Posterior cingulate gyrus (tissue), 11 donors: ENCODE measurements at regions not wholly inside any gene's neighbourhood (a gene's known extent, or its start where the extent isn't known, plus 50 kb on each side); places are given as distances from the start of the nearest gene placed in this dataset.
"Not testable (repeated sequence)": the region's sequence is repeated elsewhere in the genome, so short reads cannot be mapped to it uniquely, and the experiment has no call there.

Source experiments
- DNase-seq, 10 donors: peaks; one replicate each; pipeline versions ENCODE4 v3.0.0 to v3.0.0-alpha.2; 2020 to 2021; ENCODE audit warnings: mixed read lengths in 3 of 10
- intact Hi-C: fragments of 100-400 bp; cut with DNase I; formaldehyde crosslinking; loops from one replicate; pipeline ENCODE4 v1.15.1; 2023

- intact Hi-C loops, result no loop called here
These were observed 50.8 kb upstream of the TMEM108 start for GRCh38 chr3:132987396-132987795.

GRCh38 chr3:132984181-132984580, 54.0 kb upstream of the TMEM108 start:
- intact Hi-C loops, result no loop called here

More at GRCh38 chr3:132987396-132987795, 50.8 kb upstream of the TMEM108 start:
- no peak for DNase-seq

DNA sequence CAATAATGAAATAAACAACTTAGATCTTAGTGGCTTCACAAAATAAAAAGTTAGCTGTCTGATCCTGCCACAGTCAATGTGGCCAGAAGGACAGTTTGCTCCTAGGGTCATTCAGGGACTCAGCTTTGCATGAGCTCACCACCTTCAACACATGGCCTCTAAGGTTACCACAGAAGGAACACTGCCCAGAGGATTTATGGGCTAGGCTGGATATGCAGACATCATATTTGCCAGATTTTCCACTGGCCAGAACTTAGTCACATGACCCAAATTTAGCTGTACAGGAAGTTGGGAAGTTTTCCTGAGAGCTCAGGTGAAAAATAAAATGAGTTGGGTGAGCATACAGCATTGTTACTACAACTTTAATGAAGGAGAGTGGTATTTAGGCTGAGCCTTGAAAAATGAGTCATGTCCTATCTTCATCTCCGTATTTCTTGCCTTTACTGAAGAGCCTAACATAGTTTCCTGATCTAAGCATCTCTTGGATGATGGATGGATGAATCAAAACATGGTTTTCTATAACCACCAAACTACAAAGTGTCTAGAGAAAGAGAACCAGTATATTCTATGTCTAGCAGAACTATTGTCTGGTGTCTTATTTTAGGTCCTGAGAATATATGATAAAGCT, 54.9 kb upstream of the TMEM108 start:
- no peak for DNase-seq
- intact Hi-C loops, result no loop called here

More at GRCh38 chr3:132984181-132984580, 54.0 kb upstream of the TMEM108 start:
- no peak for DNase-seq

DNA sequence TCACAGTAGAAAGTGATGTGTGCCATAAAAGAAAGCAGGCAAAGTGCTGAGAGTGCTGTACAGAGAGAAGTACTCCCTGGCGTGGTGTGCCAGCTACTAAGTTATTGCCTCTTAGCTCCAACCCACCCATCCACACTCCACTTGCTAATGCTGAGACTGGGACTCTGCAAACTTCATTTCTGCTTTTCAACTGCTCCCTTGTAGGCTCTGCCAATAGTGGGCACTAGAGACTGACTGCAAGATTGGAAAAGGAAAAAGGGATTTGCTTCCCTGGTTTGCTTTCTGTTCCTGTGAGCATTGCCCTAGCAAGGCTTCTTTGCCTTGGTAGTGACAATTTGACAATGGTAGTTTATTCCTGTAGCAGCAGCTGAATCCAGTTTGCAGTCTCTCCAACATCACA, 56.5 kb upstream of the TMEM108 start:
- intact Hi-C loops, result no loop called here
- DNase-seq, result no peak

GRCh38 chr3:132980102-132980501, 58.1 kb upstream of the TMEM108 start:
- intact Hi-C loops, result no loop called here
- no peak for DNase-seq

DNA sequence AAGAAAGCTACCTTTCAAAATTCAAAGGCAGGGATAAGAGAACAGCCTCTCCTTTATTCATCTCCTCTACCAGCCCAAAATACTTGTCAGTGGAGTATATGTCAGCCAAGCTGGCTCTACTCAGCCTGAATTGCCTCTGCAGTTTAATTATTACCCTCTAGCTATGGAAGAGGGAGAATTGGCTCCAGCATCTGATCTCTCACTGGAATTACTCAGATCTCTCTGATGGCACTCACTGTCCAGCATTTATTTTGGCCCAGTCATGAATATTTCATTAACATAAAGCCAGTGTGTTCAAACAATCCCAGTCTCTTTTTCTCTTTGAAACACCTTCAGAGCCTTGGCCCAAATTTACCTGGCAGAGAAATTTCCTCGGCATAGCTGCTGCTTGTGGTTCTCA, 58.6 kb upstream of the TMEM108 start:
- DNase-seq, result no peak
- intact Hi-C loops, result no loop called here

DNA sequence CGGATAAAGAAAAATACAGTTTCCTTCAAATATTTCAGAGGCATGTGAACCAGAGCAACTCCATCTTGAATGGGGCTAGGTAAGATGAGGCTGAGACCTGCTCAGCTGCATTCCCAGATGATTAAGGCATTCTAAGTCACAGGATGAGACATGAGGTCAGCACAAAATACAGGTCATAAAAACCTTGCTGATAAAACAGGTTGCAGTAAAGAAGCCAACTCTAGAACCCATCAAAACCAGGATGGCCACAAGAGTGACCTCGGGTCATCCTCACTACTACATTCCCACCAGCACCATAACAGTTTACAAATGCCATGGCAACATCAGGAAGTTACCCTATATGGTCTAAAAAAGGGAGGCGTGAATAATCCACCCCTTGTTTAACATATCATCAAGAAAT, 59.2 kb upstream of the TMEM108 start:
- intact Hi-C loops, DNase-seq: not testable (repeated sequence)

- intact Hi-C loops, result no loop called here
- no peak for DNase-seq
These were observed 59.7 kb upstream of the TMEM108 start for GRCh38 chr3:132978464-132978863.

- DNase-seq, result no peak
- intact Hi-C loops, result no loop called here
These were observed 64.1 kb upstream of the TMEM108 start for GRCh38 chr3:132974097-132974496.

- intact Hi-C loops, result no loop called here
- no peak for DNase-seq
These were observed 64.8 kb upstream of the TMEM108 start for GRCh38 chr3:132973441-132973840.

- intact Hi-C loops, result no loop called here
- DNase-seq, result no peak
These were observed 65.9 kb upstream of the TMEM108 start for GRCh38 chr3:132972333-132972732.

- intact Hi-C loops, result no loop called here
- no peak for DNase-seq
These were observed 71.8 kb upstream of the TMEM108 start for GRCh38 chr3:132966374-132966773.

DNA sequence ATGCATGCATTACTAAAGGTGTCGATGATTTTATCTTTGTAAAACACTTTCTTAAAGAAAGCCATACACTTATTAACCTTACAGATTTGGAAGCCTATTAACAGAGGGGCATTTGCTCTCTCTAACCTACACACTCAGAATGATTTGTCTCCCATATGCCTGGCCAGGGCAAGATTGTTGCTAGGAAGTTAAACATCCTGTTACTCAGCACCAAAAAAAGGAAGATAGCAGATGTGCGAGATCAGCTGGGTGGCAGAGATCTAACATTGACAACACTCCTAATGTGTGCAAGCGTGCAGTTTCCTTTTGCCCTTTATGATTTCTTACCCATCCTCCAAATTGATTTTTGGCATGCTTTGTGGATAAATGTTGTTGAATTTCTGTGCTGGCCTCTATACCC, 73.9 kb upstream of the TMEM108 start:
- intact Hi-C loops, result no loop called here
- no peak for DNase-seq

- intact Hi-C loops, result no loop called here
- DNase-seq, result no peak
These were observed 74.4 kb upstream of the TMEM108 start for GRCh38 chr3:132963786-132964185.

GRCh38 chr3:132961991-132962390, 76.2 kb upstream of the TMEM108 start:
- DNase-seq, result no peak
- intact Hi-C loops, result no loop called here

DNA sequence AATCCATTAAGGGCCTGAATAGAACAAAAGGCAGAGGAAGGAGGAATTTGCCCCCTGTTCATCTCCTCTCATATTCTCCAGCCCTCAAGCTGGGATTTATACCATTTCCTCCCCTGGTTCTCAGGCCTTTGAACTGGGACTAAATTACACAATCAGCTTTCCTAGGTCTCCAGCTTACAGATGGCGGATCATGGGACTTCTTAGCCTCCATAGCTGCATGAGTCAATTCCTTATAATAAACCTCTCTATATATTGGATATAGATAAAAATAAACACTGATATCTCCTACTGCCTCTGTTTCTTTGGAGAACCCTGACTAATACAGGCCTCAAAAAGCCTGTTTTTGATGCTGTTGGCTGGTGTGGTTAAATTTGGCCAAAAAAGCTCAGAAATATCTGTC, 84.5 kb upstream of the TMEM108 start:
- intact Hi-C loops, result no loop called here

DNA sequence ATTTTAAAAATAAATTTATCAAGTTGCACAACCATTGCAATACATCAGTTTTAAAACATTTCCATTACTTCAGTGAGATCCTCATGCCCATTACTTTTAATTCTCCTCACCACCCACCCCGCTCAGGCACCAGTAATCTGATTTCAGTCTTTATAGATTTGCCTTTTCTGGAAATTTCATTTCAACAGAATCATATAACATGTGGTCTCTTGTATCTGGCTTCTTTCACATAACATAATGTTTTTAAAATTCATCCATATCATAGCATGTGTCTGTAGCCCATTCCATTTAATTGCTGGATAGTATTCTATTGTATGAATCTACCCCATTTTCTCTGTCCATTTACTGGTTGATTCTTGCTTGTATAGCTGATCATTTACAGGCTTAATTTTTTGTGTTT, 110.3 kb upstream of the TMEM108 start:
- intact Hi-C loops, result no loop called here
- no peak for DNase-seq

More for the DNA sequence above, 84.5 kb upstream of the TMEM108 start:
- no peak for DNase-seq

DNA sequence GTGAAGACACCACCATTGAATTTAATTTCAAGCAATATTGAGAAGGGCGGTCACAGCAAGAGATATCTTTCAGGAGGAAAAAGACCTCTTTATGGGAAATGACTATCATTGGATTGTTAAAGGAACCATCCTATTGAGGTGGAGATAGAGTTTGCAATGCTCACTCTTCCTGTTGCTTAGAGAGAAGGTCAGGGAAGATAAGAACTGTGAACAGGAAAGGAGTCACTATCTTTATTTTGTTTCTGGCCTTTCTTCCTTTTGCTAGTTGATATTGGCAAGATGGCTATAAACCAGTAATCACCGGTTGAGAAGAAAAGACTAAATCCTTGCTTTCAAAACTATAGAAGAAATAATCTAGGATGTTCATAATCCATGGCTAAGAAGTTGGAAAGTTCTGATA, 112.1 kb upstream of the TMEM108 start:
- intact Hi-C loops, result no loop called here
- no peak for DNase-seq

DNA sequence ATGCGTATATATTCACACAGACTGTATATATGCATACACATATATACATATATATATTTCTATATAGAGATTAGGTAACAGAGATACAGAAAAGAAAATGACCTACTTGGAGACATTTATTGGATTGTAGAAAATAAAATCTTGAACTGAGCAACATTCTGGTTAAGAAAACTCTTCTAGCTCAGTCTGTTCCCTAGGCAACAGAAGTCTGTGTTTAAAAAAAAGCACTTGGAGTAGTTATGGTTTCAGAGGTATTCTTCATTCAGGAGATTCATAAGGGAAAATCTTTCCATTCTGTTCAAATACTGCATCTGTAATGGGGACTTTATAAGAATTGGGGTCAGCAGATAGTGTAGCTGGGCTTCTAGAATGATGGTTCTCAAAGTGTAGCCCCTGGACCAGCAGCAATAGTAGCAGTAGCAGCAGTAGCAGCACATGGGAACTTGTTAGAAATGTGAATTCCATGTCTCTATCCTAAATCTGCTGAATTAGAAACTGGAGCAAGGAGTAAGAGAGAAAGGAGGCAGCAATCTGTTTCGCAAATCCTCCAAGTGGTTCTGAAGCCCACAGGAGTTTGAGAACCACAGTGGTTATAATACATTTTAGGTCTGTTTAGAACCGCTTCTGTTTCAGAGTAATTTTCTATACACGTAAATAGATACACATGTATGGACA, 112.8 kb upstream of the TMEM108 start:
- intact Hi-C loops, result no loop called here
- no peak for DNase-seq

DNA sequence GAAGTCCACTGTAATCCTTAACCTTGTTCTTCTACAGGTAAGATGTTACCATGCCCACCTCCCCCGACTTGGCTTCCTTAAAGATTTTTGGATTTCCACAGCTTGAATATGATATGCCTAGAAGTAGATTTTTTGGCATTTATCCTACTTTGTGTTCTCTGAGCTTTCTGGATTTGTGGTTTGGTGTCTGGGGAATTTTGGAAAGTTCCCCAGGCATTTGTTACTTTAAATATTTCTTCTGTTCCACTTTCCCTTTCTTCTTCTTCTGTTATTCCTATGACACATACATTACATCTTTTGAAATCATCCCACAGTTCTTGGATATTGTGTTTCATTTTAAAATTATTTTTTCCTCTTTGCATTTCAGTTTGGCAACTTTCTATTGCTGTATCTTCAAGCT, 122.1 kb upstream of the TMEM108 start:
- intact Hi-C loops, result no loop called here
- DNase-seq, result no peak

GRCh38 chr3:132912416-132912753, 125.8 kb upstream of the TMEM108 start:
- DNase-seq, result no peak
- intact Hi-C loops, result no loop called here

DNA sequence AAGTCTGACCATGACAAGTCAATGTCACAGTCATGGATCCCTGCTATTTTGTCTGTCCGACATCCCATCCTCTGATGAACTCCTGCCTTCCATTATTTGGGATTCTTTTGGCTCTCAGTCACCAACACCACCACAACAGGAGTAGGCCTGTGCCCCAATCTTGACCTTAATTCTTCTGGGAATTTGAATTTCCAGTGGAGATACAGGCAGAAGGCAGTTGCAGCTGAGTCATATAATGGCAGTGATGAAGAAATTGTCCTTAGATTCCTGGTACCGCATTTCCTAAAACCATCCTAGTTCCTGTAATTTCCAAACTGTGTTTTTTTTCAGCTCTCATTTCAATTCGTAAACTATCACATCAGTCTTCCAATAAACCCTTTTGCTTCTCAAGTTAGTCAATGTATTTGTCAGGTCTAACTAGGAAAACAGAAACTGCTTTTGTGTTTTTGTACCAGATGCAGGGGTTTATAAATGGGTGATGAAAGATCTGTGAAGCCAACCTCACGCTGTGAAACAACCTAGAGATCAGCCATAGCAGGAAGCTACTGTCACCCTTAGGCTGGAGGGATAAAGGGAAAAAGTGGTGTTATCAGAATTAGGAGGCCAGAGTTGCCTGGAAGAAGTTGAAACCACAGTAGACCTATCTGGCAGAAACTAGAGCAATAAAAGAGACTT, 126.3 kb upstream of the TMEM108 start:
- DNase-seq, result no peak
- intact Hi-C loops, result no loop called here
